SK-N-SH treated with all-trans-retinoic acid at 6 μM for 48 hours (cell line): ENCODE measurements at regions not wholly inside any gene's neighbourhood (a gene's known extent, or its start where the extent isn't known, plus 50 kb on each side); places are given as distances from the start of the nearest gene placed in this dataset.

Experiments
- ATAC-seq: fragments of 200-7000 bp; cut with Tn5 transposase; 3 replicates; pipeline ENCODE4 v1.9.1; 2020; ENCODE audit warnings: mild to moderate bottlenecking, moderate library complexity
- BACH2 ChIP-seq: fragments of 250-450 bp; sonication (Bioruptor Pico); IDR thresholded peaks from 2 replicates; pipeline ENCODE4 v1.9.0; 2021; ENCODE audit warnings: mild to moderate bottlenecking, borderline replicate concordance
- ESRRG ChIP-seq: fragments of 250-450 bp; sonication (Bioruptor Pico); IDR thresholded peaks from 2 replicates; pipeline ENCODE4 v1.6.1; 2021; ENCODE audit warnings: mild to moderate bottlenecking
- GLIS3 ChIP-seq: fragments of 250-450 bp; sonication (Bioruptor Pico); IDR thresholded peaks from 2 replicates; pipeline ENCODE4 v1.5.0; 2020; ENCODE audit warnings: mild to moderate bottlenecking, moderate library complexity
- OSR1 ChIP-seq: fragments of 250-450 bp; sonication (Bioruptor Pico); IDR thresholded peaks from 2 replicates; pipeline ENCODE4 v1.8.0; 2022; ENCODE audit warnings: moderate library complexity, mild to moderate bottlenecking, inconsistent platforms
- PPARA ChIP-seq: fragments of 250-450 bp; sonication (Bioruptor Pico); IDR thresholded peaks from 2 replicates; pipeline ENCODE4 v1.5.0; 2020; ENCODE audit warnings: mild to moderate bottlenecking, borderline replicate concordance
- RARB ChIP-seq: fragments of 250-450 bp; sonication (Bioruptor Pico); IDR thresholded peaks from 2 replicates; pipeline ENCODE4 v1.8.0; 2021; ENCODE audit warnings: mild to moderate bottlenecking, moderate library complexity
- SNAI2 ChIP-seq: fragments of 250-450 bp; sonication (Bioruptor Pico); IDR thresholded peaks from 2 replicates; pipeline ENCODE4 v1.5.0; 2020; ENCODE audit warnings: mild to moderate bottlenecking, moderate library complexity
- TCF4 ChIP-seq: fragments of 250-450 bp; sonication (Bioruptor Pico); IDR thresholded peaks from 2 replicates; pipeline ENCODE4 v1.8.0; 2021; ENCODE audit warnings: mild to moderate bottlenecking, moderate library complexity, borderline replicate concordance
- TOX ChIP-seq: fragments of 250-450 bp; sonication (Bioruptor Pico); IDR thresholded peaks from 2 replicates; pipeline ENCODE4 v1.8.0; 2021; ENCODE audit warnings: mild to moderate bottlenecking, moderate library complexity, borderline replicate concordance
- ZC3H10 ChIP-seq: fragments of 250-450 bp; sonication (Bioruptor Pico); IDR thresholded peaks from 2 replicates; pipeline ENCODE4 v1.5.1; 2021; ENCODE audit warnings: mild to moderate bottlenecking, moderate library complexity
- ZFP3 ChIP-seq: fragments of 250-450 bp; sonication (Bioruptor Pico); IDR thresholded peaks from 2 replicates; pipeline ENCODE4 v1.5.0; 2020; ENCODE audit warnings: mild to moderate bottlenecking, moderate library complexity
- ZFP30 ChIP-seq: fragments of 450-650 bp; formaldehyde crosslinking; IDR thresholded peaks from 2 replicates; pipeline ENCODE4 v1.5.0; 2022; ENCODE audit warnings: mild to moderate bottlenecking, moderate library complexity
- ZNF565 ChIP-seq: fragments of 450-650 bp; formaldehyde crosslinking; conservative IDR thresholded peaks from 2 replicates; pipeline ENCODE4 v1.5.0; 2020; ENCODE audit warnings: low read depth, mild to moderate bottlenecking, moderate library complexity
- ZNF8 ChIP-seq: fragments of 450-650 bp; formaldehyde crosslinking; IDR thresholded peaks from 2 replicates; pipeline ENCODE4 v1.5.0; 2020; ENCODE audit warnings: mild to moderate bottlenecking, moderate library complexity
- TF ChIP-seq, protein P1 (sequence below): fragments of 250-450 bp; sonication (Bioruptor Pico); IDR thresholded peaks from 2 replicates; pipeline ENCODE4 v1.8.0; 2021; ENCODE audit warnings: low read depth, mild to moderate bottlenecking, moderate library complexity, borderline replicate concordance
- TF ChIP-seq, protein P2 (sequence below): fragments of 250-450 bp; sonication (Bioruptor Pico); IDR thresholded peaks from 2 replicates; pipeline ENCODE4 v1.5.0; 2020; ENCODE audit warnings: mild to moderate bottlenecking, moderate library complexity
- TF ChIP-seq, protein P3 (sequence below): fragments of 250-450 bp; sonication (Bioruptor Pico); IDR thresholded peaks from 2 replicates; pipeline ENCODE4 v1.8.0; 2020; ENCODE audit warnings: mild to moderate bottlenecking, moderate library complexity, borderline replicate concordance
- TF ChIP-seq, protein P4 (sequence below): fragments of 250-450 bp; sonication (Bioruptor Pico); IDR thresholded peaks from 2 replicates; pipeline ENCODE4 v1.5.1; 2020; ENCODE audit warnings: low read depth, mild to moderate bottlenecking, moderate library complexity
- TF ChIP-seq, protein P5 (sequence below): fragments of 250-450 bp; sonication (Bioruptor Pico); IDR thresholded peaks from 2 replicates; pipeline ENCODE4 v1.5.1; 2021; ENCODE audit warnings: mild to moderate bottlenecking, moderate library complexity

DNA sequence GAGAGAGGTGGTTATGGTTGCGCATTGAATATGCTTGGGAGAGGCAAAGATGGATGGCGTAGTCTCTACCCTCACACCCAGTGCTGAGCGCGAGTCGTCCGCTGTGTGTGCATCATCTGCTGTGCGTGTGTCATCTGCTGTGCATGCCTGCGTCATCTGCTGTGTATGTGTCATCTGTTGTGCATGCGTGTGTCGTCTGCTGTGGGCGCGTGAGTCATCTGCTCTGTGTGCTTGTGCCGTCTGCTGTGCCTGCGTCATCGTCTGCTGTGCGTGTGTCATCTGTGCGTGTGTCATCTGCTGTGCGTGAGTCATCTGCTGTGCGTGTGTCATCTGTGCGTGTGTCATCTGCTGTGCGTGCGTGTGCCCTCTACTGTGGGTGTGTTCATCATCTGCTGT, 68.0 kb upstream of the IRX4 start:
- ATAC-seq = no peak
- TF ChIP-seq OSR1 (CRISPR knock-in tag) (no peak), GLIS3 (CRISPR knock-in tag) (no peak)

DNA sequence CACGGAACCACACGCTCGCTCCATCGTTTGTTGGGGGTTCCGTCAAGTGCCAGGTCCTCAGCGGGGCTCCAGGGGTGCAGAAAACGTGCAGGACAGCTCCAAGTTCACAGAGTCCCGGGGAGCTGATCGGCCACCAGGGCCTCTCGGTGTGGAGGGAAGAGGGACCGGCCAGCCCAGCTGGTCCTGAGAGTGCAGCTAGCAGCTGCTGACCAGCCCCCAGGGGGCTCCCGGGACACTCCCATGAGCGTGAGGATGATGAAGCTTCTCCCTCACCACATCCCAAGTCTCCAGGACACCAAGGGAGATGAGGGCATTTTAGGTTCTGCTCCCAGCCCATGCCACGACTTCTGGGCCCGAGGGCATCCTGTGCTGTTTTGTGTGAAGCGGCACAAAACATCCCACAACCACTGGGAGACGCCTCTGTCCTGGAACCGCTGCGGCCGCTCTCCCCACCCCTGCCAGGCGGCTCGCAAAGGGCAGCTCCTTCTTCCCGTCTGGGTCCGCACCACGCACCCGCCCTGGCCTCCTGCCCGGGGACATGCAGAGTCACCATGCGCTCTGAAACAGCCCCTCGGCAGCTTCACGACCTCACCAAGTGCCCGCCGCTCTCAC, 67.5 kb upstream of the IRX4 start:
- no peak for ATAC-seq
- TF ChIP-seq ZC3H10 (CRISPR knock-in tag) (no peak), GLIS3 (CRISPR knock-in tag) (no peak), ZNF565 (no peak), TOX (CRISPR knock-in tag) (no peak), ZFP30 (CRISPR knock-in tag) (no peak), RARB (CRISPR knock-in tag) (no peak), SNAI2 (CRISPR knock-in tag) (no peak), ZNF8 (CRISPR knock-in tag) (no peak), ZFP3 (CRISPR knock-in tag) (no peak)
- TF ChIP-seq, protein P1, sequence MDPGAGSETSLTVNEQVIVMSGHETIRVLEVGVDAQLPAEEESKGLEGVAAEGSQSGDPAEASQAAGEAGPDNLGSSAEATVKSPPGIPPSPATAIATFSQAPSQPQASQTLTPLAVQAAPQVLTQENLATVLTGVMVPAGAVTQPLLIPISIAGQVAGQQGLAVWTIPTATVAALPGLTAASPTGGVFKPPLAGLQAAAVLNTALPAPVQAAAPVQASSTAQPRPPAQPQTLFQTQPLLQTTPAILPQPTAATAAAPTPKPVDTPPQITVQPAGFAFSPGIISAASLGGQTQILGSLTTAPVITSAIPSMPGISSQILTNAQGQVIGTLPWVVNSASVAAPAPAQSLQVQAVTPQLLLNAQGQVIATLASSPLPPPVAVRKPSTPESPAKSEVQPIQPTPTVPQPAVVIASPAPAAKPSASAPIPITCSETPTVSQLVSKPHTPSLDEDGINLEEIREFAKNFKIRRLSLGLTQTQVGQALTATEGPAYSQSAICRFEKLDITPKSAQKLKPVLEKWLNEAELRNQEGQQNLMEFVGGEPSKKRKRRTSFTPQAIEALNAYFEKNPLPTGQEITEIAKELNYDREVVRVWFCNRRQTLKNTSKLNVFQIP = no peak
- TF ChIP-seq, protein P2, sequence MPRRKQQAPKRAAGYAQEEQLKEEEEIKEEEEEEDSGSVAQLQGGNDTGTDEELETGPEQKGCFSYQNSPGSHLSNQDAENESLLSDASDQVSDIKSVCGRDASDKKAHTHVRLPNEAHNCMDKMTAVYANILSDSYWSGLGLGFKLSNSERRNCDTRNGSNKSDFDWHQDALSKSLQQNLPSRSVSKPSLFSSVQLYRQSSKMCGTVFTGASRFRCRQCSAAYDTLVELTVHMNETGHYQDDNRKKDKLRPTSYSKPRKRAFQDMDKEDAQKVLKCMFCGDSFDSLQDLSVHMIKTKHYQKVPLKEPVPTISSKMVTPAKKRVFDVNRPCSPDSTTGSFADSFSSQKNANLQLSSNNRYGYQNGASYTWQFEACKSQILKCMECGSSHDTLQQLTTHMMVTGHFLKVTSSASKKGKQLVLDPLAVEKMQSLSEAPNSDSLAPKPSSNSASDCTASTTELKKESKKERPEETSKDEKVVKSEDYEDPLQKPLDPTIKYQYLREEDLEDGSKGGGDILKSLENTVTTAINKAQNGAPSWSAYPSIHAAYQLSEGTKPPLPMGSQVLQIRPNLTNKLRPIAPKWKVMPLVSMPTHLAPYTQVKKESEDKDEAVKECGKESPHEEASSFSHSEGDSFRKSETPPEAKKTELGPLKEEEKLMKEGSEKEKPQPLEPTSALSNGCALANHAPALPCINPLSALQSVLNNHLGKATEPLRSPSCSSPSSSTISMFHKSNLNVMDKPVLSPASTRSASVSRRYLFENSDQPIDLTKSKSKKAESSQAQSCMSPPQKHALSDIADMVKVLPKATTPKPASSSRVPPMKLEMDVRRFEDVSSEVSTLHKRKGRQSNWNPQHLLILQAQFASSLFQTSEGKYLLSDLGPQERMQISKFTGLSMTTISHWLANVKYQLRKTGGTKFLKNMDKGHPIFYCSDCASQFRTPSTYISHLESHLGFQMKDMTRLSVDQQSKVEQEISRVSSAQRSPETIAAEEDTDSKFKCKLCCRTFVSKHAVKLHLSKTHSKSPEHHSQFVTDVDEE (CRISPR knock-in tag) = no peak
- TF ChIP-seq, all 23 proteins: peak for 0

DNA sequence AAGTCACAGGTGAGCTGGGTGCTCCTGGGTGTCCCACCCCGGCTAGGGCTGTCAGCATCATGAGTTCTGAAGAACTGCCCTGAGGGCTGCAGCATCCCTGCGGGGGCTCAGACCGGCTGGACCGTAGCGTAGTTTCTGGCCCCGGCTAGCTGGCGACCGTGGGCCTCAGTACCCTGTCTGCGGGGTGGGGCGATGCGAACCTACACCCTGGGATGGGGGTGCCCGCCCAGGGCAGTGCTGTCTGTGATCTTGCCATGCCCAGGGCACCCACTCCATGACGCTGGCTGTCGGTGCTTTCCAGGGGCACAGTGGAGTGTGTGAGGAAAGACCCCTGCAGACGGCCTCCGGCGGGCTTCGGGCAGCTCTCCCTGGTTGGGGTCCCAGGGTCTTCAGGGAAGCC, 66.5 kb upstream of the IRX4 start:
- TF ChIP-seq PPARA = no peak
- no peak for TF ChIP-seq SNAI2 (CRISPR knock-in tag)
- TF ChIP-seq, protein P2 (CRISPR knock-in tag) = no peak
- no peak for TF ChIP-seq RARB (CRISPR knock-in tag)
- no peak for TF ChIP-seq BACH2 (CRISPR knock-in tag)
- TF ChIP-seq, protein P3, sequence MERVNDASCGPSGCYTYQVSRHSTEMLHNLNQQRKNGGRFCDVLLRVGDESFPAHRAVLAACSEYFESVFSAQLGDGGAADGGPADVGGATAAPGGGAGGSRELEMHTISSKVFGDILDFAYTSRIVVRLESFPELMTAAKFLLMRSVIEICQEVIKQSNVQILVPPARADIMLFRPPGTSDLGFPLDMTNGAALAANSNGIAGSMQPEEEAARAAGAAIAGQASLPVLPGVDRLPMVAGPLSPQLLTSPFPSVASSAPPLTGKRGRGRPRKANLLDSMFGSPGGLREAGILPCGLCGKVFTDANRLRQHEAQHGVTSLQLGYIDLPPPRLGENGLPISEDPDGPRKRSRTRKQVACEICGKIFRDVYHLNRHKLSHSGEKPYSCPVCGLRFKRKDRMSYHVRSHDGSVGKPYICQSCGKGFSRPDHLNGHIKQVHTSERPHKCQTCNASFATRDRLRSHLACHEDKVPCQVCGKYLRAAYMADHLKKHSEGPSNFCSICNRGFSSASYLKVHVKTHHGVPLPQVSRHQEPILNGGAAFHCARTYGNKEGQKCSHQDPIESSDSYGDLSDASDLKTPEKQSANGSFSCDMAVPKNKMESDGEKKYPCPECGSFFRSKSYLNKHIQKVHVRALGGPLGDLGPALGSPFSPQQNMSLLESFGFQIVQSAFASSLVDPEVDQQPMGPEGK (CRISPR knock-in tag) = no peak
- no peak for TF ChIP-seq ZFP30 (CRISPR knock-in tag)
- TF ChIP-seq, protein P4, sequence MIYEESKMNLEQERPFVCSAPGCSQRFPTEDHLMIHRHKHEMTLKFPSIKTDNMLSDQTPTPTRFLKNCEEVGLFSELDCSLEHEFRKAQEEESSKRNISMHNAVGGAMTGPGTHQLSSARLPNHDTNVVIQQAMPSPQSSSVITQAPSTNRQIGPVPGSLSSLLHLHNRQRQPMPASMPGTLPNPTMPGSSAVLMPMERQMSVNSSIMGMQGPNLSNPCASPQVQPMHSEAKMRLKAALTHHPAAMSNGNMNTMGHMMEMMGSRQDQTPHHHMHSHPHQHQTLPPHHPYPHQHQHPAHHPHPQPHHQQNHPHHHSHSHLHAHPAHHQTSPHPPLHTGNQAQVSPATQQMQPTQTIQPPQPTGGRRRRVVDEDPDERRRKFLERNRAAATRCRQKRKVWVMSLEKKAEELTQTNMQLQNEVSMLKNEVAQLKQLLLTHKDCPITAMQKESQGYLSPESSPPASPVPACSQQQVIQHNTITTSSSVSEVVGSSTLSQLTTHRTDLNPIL (CRISPR knock-in tag) = no peak
- no peak for TF ChIP-seq ESRRG (CRISPR knock-in tag)
- TF ChIP-seq ZFP3 (CRISPR knock-in tag) = no peak
- no peak for TF ChIP-seq ZNF8 (CRISPR knock-in tag)
- TF ChIP-seq TCF4 = no peak
- TF ChIP-seq, protein P1 = no peak
- TF ChIP-seq ZNF565 = no peak
- TF ChIP-seq, protein P5, sequence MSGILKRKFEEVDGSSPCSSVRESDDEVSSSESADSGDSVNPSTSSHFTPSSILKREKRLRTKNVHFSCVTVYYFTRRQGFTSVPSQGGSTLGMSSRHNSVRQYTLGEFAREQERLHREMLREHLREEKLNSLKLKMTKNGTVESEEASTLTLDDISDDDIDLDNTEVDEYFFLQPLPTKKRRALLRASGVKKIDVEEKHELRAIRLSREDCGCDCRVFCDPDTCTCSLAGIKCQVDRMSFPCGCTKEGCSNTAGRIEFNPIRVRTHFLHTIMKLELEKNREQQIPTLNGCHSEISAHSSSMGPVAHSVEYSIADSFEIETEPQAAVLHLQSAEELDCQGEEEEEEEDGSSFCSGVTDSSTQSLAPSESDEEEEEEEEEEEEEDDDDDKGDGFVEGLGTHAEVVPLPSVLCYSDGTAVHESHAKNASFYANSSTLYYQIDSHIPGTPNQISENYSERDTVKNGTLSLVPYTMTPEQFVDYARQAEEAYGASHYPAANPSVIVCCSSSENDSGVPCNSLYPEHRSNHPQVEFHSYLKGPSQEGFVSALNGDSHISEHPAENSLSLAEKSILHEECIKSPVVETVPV (CRISPR knock-in tag) = no peak
- no peak for ATAC-seq
